GM23338 (cell line): ENCODE measurements at regions not wholly inside any gene's neighbourhood (a gene's known extent, or its start where the extent isn't known, plus 50 kb on each side); places are given as distances from the start of the nearest gene placed in this dataset.

Experiments used
- EZH2 ChIP-seq: fragments of 200-600 bp; sonication (generic); IDR thresholded peaks from one replicate; pipeline ENCODE4 v1.8.0; 2017; ENCODE audit warnings: antibody characterized with exemption, mild to moderate bottlenecking, low read depth; ENCODE audit not compliant: unreplicated experiment
- EZH2phosphoT487 ChIP-seq: fragments of 200-600 bp; sonication (generic); IDR thresholded peaks from one replicate; pipeline ENCODE4 v1.8.1; 2018; ENCODE audit warnings: antibody characterized with exemption; ENCODE audit not compliant: unreplicated experiment
- JUNB ChIP-seq: IDR thresholded peaks from one replicate; pipeline ENCODE4 v1.6.1; 2016; ENCODE audit warnings: antibody characterized with exemption; ENCODE audit not compliant: unreplicated experiment
- POLR2AphosphoS5 ChIP-seq: IDR thresholded peaks from 2 replicates; pipeline ENCODE4 v1.6.1; 2016; ENCODE audit warnings: antibody characterized with exemption, low read depth
- ZNF114 ChIP-seq: fragments of 250-450 bp; sonication (Bioruptor Pico); IDR thresholded peaks from 2 replicates; pipeline ENCODE4 v1.5.0; 2020; ENCODE audit warnings: mild to moderate bottlenecking, moderate library complexity
- ZNF331 ChIP-seq: fragments of 250-450 bp; sonication (Bioruptor Pico); IDR thresholded peaks from 2 replicates; pipeline ENCODE4 v1.5.0; 2020; ENCODE audit warnings: low read depth, mild to moderate bottlenecking, moderate library complexity
- TF ChIP-seq, protein P1 (sequence below), 2 experiments: fragments of 200-600 bp in 1 of 2; sonication (generic) in 1 of 2; conservative IDR thresholded peaks; 2 replicates each; pipeline versions ENCODE4 v1.5.1 to v1.6.1; 2016 to 2017; ENCODE audit warnings: antibody characterized with exemption in 2 of 2, low read depth in 2 of 2, mild to moderate bottlenecking in 2 of 2, moderate library complexity in 1 of 2

DNA sequence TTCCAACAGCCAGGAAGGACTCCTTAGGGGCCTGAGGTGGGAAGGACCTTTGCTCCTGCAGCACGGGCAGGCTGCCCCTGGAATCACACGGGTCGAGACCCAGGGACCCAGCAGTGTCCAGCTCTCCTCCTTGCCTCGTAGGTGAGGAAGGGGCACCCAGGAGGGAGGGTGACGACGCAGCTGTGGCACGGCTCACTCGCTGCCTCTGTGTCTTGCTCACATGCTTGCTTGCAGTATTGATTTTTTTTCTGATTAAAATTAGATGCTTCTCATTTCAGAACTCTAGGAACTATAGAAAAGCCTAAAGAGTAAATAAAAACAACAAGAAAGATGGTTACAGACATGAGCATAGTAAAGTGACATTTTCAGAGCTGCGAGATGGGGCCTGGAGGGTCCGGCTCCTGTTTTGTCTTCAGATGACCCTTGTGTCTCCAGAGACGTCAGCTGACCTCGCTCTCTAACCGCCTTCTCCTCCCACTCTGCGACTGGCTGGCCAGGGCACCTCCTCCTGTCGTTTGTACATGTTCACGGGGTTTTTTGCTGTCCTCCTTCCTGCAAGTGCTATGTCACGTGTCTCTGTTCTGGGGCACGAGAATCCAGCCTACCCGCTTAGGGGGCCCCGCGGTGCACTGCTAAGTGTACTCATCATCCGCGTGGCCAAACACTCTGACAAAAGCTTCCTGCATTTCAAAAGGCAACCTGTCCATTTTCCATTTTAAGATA lies 65.7 kb upstream of the ZNF236 start:
- TF ChIP-seq, protein P1, sequence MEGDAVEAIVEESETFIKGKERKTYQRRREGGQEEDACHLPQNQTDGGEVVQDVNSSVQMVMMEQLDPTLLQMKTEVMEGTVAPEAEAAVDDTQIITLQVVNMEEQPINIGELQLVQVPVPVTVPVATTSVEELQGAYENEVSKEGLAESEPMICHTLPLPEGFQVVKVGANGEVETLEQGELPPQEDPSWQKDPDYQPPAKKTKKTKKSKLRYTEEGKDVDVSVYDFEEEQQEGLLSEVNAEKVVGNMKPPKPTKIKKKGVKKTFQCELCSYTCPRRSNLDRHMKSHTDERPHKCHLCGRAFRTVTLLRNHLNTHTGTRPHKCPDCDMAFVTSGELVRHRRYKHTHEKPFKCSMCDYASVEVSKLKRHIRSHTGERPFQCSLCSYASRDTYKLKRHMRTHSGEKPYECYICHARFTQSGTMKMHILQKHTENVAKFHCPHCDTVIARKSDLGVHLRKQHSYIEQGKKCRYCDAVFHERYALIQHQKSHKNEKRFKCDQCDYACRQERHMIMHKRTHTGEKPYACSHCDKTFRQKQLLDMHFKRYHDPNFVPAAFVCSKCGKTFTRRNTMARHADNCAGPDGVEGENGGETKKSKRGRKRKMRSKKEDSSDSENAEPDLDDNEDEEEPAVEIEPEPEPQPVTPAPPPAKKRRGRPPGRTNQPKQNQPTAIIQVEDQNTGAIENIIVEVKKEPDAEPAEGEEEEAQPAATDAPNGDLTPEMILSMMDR (conservative IDR thresholded peaks at IDR 0.05; ENCODE audit: low read depth in 2 of 2): no peak
- TF ChIP-seq EZH2phosphoT487 (no peak), POLR2AphosphoS5 (no peak), EZH2 (no peak), ZNF114 (CRISPR knock-in tag) (no peak), JUNB (no peak), ZNF331 (no peak)
